ENCODE measurements at regions not wholly inside any gene's neighbourhood (a gene's known extent, or its start where the extent isn't known, plus 50 kb on each side); places are given as distances from the start of the nearest gene placed in this dataset.

GRCh38 chr1:234721476-234722269, 111.7 kb upstream of the IRF2BP2 start:
- Mint-ChIP-seq H3K27ac (peak overlapping the region; percentile 99 to 100 (median 99)), H3K4me3 (peak overlapping the region; percentile 41 to 75 (median 61)), H3K4me1 (peaks cover 93% of the 10 kb centered on the region), H3K9me3 (no peaks in the 10 kb centered on the region), H3K27me3 (ENCODE audit: low read depth) (no peaks in the 10 kb centered on the region), H3K36me3 (ENCODE audit: low read depth) (no peaks in the 10 kb centered on the region)
- no peak for TF ChIP-seq CTCF (IDR thresholded peaks at IDR 0.05; ENCODE audit: unreplicated experiment in 3 of 3)

- H3K36me3 Mint-ChIP-seq (ENCODE audit: low read depth): no peaks in the 10 kb centered on the region
- peak overlapping the region; percentile 99 to 100 (median 99) for H3K27ac Mint-ChIP-seq
- peaks cover 94% of the 10 kb centered on the region for H3K4me1 Mint-ChIP-seq
- peak overlapping the region in 1 of 3 experiments; percentile 27 for H3K4me3 Mint-ChIP-seq
- H3K9me3 Mint-ChIP-seq: no peaks in the 10 kb centered on the region
- H3K27me3 Mint-ChIP-seq (ENCODE audit: low read depth): no peaks in the 10 kb centered on the region
- no peak for TF ChIP-seq CTCF (IDR thresholded peaks at IDR 0.05; ENCODE audit: unreplicated experiment in 3 of 3)
These were observed 110.9 kb upstream of the IRF2BP2 start for GRCh38 chr1:234720709-234721441.

- no peak for TF ChIP-seq CTCF (IDR thresholded peaks at IDR 0.05; ENCODE audit: unreplicated experiment in 3 of 3)
- H3K4me3 Mint-ChIP-seq: no peak overlapping the region
- H3K4me1 Mint-ChIP-seq: peaks cover 93% of the 10 kb centered on the region
- no peaks in the 10 kb centered on the region for H3K36me3 Mint-ChIP-seq (ENCODE audit: low read depth)
- no peaks in the 10 kb centered on the region for H3K27me3 Mint-ChIP-seq (ENCODE audit: low read depth)
- H3K9me3 Mint-ChIP-seq: no peaks in the 10 kb centered on the region
- peak overlapping the region; percentile 99 to 100 (median 99) for H3K27ac Mint-ChIP-seq
These were observed 109.7 kb upstream of the IRF2BP2 start for GRCh38 chr1:234719454-234720251.

- no peaks in the 10 kb centered on the region for H3K9me3 Mint-ChIP-seq
- H3K36me3 Mint-ChIP-seq (ENCODE audit: low read depth): no peaks in the 10 kb centered on the region
- no peaks in the 10 kb centered on the region for H3K27me3 Mint-ChIP-seq (ENCODE audit: low read depth)
- peak overlapping the region in 2 of 3 experiments; percentile 12 for H3K4me3 Mint-ChIP-seq
- peak overlapping the region; percentile 99 to 100 (median 99) for H3K27ac Mint-ChIP-seq
- no peak for TF ChIP-seq CTCF (IDR thresholded peaks at IDR 0.05; ENCODE audit: unreplicated experiment in 3 of 3)
- peaks cover 90% of the 10 kb centered on the region for H3K4me1 Mint-ChIP-seq
These were observed 108.8 kb upstream of the IRF2BP2 start for GRCh38 chr1:234718496-234719453.

- no peaks in the 10 kb centered on the region for H3K36me3 Mint-ChIP-seq (ENCODE audit: low read depth)
- no peaks in the 10 kb centered on the region for H3K27me3 Mint-ChIP-seq (ENCODE audit: low read depth)
- H3K4me1 Mint-ChIP-seq: peaks cover 72% of the 10 kb centered on the region
- H3K9me3 Mint-ChIP-seq: no peaks in the 10 kb centered on the region
- TF ChIP-seq CTCF (IDR thresholded peaks at IDR 0.05; ENCODE audit: unreplicated experiment in 3 of 3): no peak
- H3K27ac Mint-ChIP-seq: peak overlapping the region; percentile 99 to 100 (median 99)
- H3K4me3 Mint-ChIP-seq: peak overlapping the region in 1 of 3 experiments; percentile 7
These were observed 107.0 kb upstream of the IRF2BP2 start for GRCh38 chr1:234716908-234717375.
